NCI-H524 treated with DMSO at 0.1 percent for 48 hours (cell line): ENCODE measurements at regions not wholly inside any gene's neighbourhood (a gene's known extent, or its start where the extent isn't known, plus 50 kb on each side); places are given as distances from the start of the nearest gene placed in this dataset.
"Not testable (repeated sequence)": the region's sequence is repeated elsewhere in the genome, so short reads cannot be mapped to it uniquely, and the experiment has no call there.

ENCODE experiments used
- DNase-seq: peaks from one replicate; lab custom pipeline; 2025; lab: John Stamatoyannopoulos, UW

- DNase-seq: no peak
These were observed 169.9 kb upstream of the HAND2 start for GRCh38 chr4:173699841-173700475.

- DNase-seq: no peak
These were observed 168.7 kb upstream of the HAND2 start for GRCh38 chr4:173698557-173699262.

DNA sequence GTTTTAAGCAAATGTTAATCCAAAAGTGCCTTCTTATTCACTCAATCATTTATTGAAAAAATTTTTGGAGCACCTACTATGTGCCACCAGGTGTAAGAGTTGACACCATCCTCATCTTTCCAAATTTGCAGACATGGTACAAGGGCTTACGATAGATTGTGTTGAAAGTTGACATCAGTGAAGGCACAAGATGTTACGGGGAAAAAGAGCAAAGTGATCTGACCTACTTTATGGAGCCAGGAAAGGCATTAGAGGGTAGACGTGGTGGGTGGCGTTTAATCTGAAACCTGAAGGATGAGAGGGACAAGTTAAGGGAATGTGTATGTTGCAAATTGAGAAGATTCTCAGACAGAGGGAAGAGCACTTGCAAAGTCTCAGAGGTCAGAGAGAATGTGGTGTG lies 167.8 kb upstream of the HAND2 start:
- DNase-seq: no peak

GRCh38 chr4:173696551-173696950 lies 166.5 kb upstream of the HAND2 start:
- no peak for DNase-seq

DNA sequence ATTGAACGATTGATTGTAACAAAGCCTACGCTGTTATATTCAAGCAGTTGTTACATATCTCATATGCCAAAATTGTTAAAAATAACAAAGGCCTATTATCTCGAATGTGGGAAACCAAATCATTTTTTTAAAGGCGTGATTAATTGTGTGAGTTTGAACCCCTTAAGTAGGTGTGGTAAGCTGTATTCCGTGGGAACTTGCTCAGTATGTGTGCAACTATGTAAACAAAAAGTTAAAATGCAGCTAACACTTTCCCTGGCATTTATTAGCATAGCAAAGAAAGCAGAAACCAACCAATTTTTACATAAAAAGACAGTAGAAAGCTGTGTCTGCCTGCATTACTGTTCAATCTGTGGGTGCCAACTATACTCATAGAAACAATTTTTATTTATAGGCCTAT lies 166.0 kb upstream of the HAND2 start:
- no peak for DNase-seq

DNA sequence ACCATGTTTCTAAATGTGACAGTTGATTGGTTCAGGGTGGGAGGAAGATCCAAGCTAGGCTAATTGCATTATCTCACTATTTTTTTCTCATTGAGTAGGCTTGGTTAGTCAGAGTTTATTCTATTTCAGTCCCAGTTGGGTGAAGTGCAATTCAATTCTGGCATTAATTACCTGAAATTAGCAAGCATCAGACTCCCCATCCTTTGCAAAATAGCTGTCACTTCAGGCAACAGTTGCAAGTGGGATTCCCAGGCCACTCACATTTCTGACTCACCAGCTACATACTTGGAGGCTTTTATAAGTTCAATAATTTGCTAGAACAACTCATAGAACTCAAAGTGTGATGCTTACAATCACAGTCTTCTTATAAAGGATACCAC lies 155.8 kb upstream of the HAND2 start:
- DNase-seq: no peak

- DNase-seq: no peak
These were observed 155.3 kb upstream of the HAND2 start for GRCh38 chr4:173685165-173685830.

- DNase-seq: no peak
These were observed 154.2 kb upstream of the HAND2 start for GRCh38 chr4:173684223-173684622.

DNA sequence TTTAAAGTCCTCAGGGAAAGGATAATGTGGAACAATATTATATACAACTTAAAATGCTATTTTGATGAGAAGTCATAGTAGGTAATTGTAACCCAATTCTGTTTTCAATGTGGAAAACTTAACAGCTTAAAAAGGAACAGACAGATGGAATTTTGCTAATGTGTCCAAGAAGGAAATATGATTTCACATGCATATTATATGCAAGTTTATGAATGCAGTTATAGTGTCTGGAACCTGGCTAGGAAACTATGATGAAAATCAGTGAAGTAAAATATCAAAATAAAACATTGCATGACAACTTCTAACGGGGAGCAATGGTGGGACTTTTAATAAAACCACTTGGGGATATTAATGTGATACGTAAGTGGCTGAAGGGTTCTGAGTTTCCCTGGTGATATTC lies 152.6 kb upstream of the HAND2 start:
- DNase-seq: no peak

- DNase-seq: no peak
These were observed 150.2 kb upstream of the HAND2 start for GRCh38 chr4:173680278-173680677.

- DNase-seq: no peak
These were observed 145.4 kb upstream of the HAND2 start for GRCh38 chr4:173675446-173675845.

DNA sequence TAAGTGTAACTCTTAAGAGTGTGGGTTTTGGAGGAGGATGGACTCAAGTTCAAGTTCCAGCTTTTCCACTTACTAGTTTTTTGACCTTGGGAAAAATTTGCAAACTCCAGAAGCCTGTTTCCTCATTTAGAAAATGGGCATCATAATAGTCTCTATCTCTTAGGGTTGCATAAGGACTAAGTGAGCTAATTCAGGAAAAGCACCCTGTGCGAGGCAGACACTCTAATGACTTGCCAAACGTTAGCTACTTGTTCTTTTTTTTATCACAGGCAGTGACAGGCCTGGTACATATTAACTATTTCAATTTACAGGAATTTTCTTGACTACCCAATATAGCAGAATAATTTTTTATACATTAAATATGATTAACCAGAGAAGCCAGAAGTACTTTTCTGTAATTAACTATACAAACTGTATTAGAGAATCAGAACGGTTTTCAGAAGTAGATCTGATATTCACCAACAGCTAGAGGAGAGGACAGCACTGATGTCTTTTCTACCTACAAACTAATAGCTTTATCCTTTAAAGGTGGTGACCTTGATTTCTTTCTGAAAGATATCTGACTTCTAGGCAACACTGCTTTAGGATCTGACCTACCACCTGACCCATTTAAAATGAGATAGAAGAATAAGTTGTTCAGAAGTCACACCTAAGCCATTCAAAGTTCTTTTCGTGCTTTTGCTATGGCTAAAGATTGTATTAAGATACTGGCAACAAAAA lies 139.6 kb upstream of the HAND2 start:
- DNase-seq: no peak

DNA sequence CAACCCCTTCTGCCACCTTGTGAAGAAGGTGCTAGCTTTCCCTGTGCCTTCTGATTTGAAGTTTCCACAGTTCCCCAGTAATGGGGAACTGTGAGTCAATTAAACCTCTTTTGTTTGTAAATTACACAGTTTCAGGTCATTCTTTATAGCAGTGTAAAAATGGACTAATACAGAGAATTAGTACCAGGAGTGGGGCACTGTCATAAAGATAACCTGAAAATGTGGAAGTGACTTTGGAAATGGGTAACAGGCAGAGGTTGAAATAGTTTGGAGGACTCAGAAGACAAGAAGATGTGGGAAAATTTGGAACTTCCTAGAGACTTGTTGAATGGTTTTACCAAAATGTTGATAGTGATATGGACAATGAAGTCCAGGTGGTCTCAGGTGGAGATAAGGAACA lies 131.0 kb upstream of the HAND2 start:
- DNase-seq: no peak

GRCh38 chr4:173656898-173657297 lies 126.9 kb upstream of the HAND2 start:
- no peak for DNase-seq

DNA sequence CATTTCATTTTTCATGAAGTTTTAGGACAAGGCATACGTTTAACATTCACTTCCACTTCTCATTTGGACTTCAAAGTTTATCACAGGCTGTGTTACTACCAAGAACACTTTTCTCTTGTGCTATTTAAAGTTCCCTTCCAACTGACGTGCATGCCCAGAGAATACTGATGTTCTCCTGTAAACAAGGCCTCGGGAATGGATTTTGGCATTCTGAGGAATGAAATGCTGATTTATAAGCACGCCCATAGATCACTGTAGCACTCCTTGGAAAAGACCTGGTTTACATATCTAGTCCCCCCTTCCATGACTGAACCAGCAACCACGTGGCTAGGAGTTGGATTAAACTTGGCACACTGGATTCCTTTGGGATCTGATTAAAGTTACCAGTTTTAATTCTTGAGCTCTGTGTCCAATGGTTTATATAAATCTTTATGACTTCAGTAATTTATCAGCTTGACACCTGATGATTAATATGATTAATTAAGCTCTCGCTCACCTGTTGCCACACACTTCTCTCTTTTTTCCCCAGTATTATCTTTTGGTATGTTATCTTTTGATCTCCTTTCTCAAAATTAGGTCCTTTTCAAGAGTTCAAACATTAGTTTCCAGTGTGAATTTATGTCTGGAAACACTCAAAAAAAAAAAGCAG lies 122.4 kb upstream of the HAND2 start:
- no peak for DNase-seq

GRCh38 chr4:173651651-173652282 lies 121.7 kb upstream of the HAND2 start:
- DNase-seq: no peak

GRCh38 chr4:173647902-173648301 lies 117.9 kb upstream of the HAND2 start:
- no peak for DNase-seq

DNA sequence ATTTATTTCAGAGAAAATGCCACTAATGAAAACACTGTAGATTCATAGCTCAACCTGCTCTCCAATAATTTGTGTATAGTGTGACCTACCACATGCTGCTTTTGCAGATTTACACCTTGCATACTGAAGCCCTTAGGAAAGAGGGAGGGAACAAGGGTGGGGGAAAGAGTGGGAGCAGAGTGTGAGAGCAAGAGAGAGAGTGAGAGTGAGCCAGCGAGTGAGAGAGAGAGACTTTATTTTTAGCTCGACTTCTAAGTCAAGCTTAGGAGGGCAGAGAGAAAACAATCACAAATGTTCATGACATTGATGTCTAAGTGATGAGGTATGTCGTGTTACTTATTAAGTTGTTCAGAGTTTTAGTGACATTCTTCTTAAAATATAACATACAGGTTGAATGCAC lies 112.5 kb upstream of the HAND2 start:
- DNase-seq: no peak

DNA sequence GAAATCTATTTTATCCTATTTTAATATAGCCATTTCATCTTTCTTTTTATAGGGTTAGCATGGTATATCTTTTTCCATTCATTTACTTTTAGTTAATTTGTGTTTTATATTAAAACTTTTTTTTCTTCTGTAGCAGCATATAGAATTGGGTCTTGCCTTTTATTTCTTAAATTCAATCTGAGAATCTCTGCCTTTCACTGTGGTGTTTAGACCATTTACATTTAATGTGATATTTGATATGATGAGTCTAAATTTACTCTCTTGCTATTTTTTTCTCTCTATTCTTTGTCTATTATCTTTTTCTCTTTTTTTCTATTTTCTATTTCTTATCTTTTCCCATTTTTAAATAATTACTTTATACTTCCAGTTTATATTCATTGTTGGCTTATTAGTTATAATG lies 105.4 kb upstream of the HAND2 start:
- no peak for DNase-seq

GRCh38 chr4:173626277-173626676 lies 96.2 kb upstream of the HAND2 start:
- DNase-seq: no peak

- DNase-seq: not testable (repeated sequence)
These were observed 88.6 kb upstream of the HAND2 start for GRCh38 chr4:173618648-173619047.

GRCh38 chr4:173609158-173609557 lies 79.1 kb upstream of the HAND2 start:
- DNase-seq: no peak
